Esophagus muscularis mucosa (tissue), 4 donors: ENCODE measurements at regions not wholly inside any gene's neighbourhood (a gene's known extent, or its start where the extent isn't known, plus 50 kb on each side); places are given as distances from the start of the nearest gene placed in this dataset.

Experiments
- CTCF ChIP-seq, 3 experiments: fragments of 200-600 bp in 2 of 3; fragments of 450-650 bp in 1 of 3; sonication (generic) in 2 of 3; IDR thresholded peaks; one replicate each; pipeline ENCODE4 v1.5.1; 2017 to 2019; ENCODE audit warnings: antibody characterized with exemption in 3 of 3, mild to moderate bottlenecking in 2 of 3, moderate library complexity in 1 of 3
- EP300 ChIP-seq: sonication (generic); formaldehyde crosslinking; IDR thresholded peaks from one replicate; pipeline ENCODE4 v1.6.1; 2017; ENCODE audit warnings: antibody characterized with exemption
- POLR2A ChIP-seq: fragments of 450-650 bp; IDR thresholded peaks from one replicate; pipeline ENCODE4 v1.6.1; 2017; ENCODE audit warnings: antibody characterized with exemption, moderate library complexity, mild to moderate bottlenecking, low read depth

- TF ChIP-seq CTCF (IDR thresholded peaks at IDR 0.05) = no peak
- no peak for TF ChIP-seq POLR2A
- no peak for TF ChIP-seq EP300
Measured at GRCh38 chr3:88984832-88985231, 122.6 kb upstream of the EPHA3 start.
